GM21515 (cell line): ENCODE measurements at regions not wholly inside any gene's neighbourhood (a gene's known extent, or its start where the extent isn't known, plus 50 kb on each side); places are given as distances from the start of the nearest gene placed in this dataset.
"Not testable (repeated sequence)": the region's sequence is repeated elsewhere in the genome, so short reads cannot be mapped to it uniquely, and the experiment has no call there.

Experiments used
- ATAC-seq: cut with Tn5 transposase; IDR thresholded peaks from one replicate; pipeline ENCODE4 v1.9.1; 2021; ENCODE audit not compliant: unreplicated experiment

DNA sequence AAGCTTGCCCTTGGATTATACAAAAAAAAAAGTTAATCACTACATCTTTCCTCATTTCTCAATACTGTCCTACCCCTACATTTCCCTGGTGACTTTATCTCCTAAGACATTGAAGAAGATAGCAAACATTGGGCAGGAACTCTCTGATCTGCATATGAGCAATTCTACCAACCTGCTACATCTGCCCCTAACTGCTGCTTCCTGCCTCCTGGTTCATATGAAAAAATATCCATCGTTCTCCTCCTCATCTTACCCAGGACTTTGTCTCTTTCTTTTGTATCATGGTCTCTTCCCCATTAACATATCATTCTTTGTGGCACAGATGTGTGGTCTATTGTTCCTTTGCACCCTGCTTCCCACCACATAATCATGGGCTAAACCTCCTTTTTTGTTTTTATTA is 139.7 kb upstream of the PCGF5 start:
- ATAC-seq: no peak

DNA sequence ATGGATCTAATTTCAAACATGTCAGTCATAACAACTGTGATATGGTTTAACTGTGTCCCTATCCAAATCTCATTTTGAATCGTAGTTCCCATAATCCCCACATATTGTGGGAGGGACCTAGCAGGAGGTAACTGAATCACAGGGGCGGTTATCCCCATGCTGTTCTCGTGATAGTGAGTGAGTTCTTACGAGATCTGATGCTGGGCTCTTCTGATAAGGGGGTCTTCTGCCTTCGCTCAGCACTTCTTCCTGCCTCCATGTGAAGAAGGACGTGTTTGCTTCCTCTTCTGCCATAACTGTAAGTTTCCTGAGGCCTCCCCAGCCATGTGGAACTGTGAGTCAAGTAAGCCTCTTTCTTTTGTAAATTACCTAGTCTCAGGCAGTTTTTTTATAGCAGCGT is 138.0 kb upstream of the PCGF5 start:
- no peak for ATAC-seq

DNA sequence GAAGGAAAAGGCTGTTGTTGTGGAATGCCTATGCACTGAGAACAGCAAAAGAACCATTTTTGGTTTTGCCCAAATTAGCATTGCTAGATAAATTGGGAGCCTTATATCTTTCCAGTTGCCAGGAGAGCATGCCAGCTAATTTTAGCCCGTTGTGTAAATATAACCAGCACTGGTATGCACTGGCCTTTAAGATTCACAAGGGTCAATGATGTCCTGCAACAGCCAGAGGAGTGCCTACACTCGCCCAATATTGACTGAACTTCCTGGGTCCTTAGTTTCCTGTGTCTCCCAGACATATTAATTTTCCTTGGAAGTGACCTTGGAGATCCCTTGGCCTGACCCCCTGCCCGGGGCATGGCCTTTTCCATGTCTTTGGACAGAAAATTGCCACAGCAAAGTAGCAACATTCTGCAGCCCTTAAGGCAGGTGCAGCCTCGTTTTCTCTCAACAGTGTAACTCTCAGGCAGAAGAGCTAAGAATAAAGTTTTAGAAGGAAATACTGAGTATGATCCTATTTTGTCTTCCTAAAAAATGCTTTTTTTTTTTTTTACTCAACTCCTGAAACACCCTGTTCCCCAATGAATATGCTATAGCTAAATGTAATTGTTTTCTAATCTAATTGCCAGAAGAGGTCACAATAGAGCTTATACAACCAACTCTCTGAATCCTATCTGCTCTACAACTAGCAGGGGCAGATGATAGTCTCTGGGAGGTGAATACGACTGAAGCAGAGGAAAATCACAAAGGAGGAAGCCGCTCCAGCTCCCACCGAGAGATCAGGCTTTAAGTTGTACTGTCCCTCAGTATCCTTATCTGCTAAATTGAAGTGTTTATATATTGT is 131.9 kb upstream of the PCGF5 start:
- ATAC-seq: no peak

GRCh38 chr10:91090761-91091529 is 129.5 kb upstream of the PCGF5 start:
- no peak for ATAC-seq

- ATAC-seq: no peak
Measured at GRCh38 chr10:91091780-91092179, 128.7 kb upstream of the PCGF5 start.

DNA sequence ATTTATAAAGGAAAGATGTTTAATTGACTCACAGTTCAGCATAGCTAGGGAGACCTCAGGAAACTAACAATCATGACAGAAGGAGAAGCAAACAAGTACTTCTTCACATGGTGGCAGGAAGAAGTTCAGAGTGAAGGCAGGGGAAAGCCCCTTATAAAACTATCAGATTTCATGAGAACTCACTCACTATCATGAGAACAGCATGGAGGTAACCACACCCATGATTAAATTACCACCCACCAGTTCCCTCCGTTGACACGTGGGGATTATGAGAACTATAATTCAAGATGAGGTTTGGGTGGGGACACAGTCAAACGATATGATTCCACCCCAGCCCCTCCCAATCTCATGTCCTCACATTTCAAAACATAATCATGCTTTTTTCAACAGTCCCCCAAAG is 124.2 kb upstream of the PCGF5 start:
- ATAC-seq: no peak

DNA sequence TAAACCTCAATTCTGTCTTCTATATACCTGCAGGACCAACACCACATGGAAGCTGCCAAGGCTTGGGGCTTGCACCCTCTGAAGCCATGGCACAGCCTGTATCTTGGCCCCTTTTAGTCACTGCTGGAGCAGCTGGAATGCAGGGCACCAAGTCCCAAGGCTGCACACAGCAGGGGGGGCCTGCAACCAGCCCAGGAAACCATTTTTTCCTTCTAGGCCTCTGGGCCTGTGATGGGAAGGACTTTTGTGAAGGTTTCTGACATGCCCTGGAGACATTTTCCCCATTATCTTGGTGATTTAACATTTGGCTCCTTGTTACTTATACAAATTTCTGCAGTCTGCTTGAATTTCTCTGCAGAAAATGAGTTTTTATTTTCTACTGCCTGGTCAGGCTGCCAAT is 123.2 kb upstream of the PCGF5 start:
- ATAC-seq: no peak

DNA sequence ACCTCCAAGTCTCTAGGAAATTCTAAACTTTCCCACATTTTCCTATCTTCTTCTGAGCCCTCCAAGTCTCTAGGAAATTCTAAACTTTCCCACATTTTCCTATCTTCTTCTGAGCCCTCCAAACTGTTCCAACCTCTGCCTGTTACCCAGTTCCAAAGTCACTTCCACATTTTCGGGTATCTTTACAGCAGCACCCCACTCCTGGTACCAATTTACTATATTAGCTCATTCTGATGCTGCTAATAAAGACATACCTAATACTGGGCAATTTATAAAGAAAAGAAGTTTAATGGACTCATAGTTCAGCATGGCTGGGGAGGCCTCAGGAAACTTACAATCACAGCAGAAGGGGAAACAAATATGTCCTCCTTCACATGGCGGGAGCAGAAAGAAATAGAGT is 122.4 kb upstream of the PCGF5 start:
- not testable (repeated sequence) for ATAC-seq

GRCh38 chr10:91103384-91104192 is 116.9 kb upstream of the PCGF5 start:
- ATAC-seq: peak; percentile 50

DNA sequence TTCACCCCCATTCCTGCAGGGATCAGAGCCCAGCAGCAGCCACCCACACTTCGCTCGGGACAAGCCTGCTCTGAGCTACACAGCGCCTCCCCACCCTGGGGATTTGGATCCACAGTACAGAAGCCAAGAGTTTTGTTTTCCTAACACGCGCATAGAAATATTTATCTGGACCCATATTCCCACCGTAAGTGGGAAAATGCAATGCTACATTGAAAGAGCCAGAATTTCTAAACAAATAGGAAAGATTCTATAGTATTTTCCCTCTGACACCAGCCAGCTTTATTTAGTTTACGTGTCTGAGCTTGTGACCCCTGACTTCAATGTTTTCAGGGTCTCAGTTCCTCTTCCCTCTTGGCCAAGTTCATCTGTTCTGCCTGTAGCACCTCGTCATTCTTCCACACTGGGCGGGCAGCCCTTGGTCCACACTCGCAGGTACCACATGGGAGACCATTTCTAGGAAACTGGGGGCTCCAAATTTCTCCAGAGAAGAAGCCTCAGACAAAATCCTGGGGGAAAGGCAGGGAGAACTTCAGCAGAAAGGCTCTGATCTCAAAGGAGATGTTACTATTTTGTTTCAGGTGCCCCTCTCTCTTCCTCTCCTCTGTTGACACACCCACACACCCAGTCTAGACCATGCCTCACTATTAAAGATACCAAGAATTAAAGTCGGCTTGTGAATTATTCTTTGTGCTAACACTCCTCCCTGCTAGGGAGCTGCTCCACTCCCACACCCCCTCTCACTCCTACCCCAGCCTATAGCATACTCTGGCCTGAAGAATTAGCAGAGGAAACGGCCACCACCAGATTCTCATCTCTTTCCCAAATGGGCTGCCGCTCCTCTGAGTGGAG is 116.0 kb upstream of the PCGF5 start:
- ATAC-seq: peak; percentile 10

GRCh38 chr10:91105269-91105668 is 115.2 kb upstream of the PCGF5 start:
- no peak for ATAC-seq

GRCh38 chr10:91108820-91109219 is 111.6 kb upstream of the PCGF5 start:
- ATAC-seq: no peak

DNA sequence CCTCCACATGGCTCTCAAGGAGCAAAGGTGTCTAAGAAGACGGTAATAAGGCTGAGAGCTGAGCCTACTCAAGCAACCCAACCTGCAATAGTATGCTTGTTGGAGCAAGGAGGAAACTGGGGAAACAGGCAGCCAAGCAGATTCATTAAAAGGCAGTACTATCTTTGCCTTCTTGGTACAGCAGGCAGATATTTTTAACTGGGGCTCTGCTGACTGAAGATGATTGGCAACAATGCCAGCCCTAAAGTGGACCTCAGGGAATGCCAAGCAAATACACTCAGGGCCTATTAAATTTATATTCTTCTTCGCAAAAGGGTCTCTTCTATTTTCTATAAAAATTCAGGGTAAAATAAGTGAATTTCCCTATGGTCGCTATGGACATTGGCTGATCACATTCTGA is 109.4 kb upstream of the PCGF5 start:
- no peak for ATAC-seq

GRCh38 chr10:91115618-91116390 is 104.7 kb upstream of the PCGF5 start:
- ATAC-seq: no peak

DNA sequence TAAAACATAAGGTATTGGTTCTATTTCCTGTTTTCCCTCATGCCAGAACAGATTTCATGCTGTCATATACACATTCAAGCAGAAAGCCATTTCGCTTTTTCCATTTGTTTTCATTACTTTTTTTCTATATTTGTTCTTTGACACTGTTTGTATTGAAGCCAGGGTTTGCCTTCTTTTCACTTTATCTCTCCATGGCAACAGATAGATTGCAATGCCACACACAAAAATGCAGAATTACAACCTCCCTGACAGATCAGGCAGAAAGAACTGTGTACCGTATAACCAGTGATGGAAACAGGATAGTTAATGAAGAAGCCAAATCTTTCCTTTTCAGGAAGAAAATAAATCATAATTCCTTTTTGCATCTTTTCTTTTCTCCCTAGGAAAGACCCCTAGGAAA is 103.0 kb upstream of the PCGF5 start:
- no peak for ATAC-seq

DNA sequence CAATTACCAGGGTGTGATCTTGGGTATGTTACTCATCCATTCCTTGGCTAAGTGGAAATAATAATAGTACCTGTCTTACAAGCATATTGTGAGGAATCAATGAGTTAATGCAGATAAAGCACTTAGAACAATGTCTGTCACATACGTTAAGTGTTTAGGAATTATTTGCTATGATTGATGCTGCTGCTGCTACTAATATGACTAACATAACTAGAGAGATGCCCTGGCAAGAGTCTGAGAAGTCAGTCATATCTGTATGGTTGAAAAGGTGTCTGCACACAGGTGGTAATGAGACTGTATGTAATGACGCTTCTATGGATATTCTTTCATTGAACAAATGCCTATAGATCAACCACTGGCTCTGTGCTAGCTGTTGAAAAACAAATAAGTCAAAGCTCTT is 100.1 kb upstream of the PCGF5 start:
- ATAC-seq: no peak

GRCh38 chr10:91123261-91123660 is 97.2 kb upstream of the PCGF5 start:
- no peak for ATAC-seq

GRCh38 chr10:91124016-91124415 is 96.4 kb upstream of the PCGF5 start:
- ATAC-seq: no peak

DNA sequence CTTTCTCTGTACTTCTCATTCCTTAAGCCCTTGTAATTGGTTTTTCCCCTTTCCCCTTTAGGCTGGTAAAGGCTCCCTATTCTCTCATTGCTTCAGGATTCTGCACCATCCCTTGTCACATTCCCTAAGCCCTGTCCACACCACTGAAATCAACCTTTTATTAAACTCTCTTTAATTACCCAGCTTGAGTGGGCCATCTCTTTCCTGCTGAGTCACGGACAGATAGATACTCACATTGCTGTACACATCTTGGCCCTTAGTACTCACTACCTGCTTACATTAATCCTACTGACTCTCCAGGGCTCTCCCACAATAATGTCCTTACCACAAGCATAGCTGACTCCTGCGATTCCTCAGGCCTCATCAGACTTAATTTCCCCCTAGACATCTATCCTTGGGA is 94.0 kb upstream of the PCGF5 start:
- ATAC-seq: no peak
